Smooth muscle cell (in vitro differentiated cells): ENCODE measurements at regions not wholly inside any gene's neighbourhood (a gene's known extent, or its start where the extent isn't known, plus 50 kb on each side); places are given as distances from the start of the nearest gene placed in this dataset.

ENCODE experiments used
- DNase-seq: peaks from one replicate; lab custom pipeline; 2025; ENCODE audit not compliant: unreplicated experiment; lab: John Stamatoyannopoulos, UW
- H2AFZ ChIP-seq: fragments of 200-600 bp; sonication (generic); 2 replicates; pipeline ENCODE4 v1.6.0; 2016; ENCODE audit warnings: antibody characterized with exemption, low read depth, mild to moderate bottlenecking
- H3F3A ChIP-seq: fragments of 200-600 bp; sonication (generic); 2 replicates; pipeline ENCODE4 v1.6.0; 2017; ENCODE audit warnings: antibody characterized with exemption, low read depth
- H3K27ac ChIP-seq: fragments of 200-600 bp; sonication (generic); 2 replicates; pipeline ENCODE4 v1.5.1; 2016; ENCODE audit warnings: low read depth, mild to moderate bottlenecking
- H3K27me3 ChIP-seq: fragments of 200-600 bp; sonication (generic); 2 replicates; pipeline ENCODE4 v1.6.1; 2016; ENCODE audit warnings: low read depth, mild to moderate bottlenecking
- H3K36me3 ChIP-seq: fragments of 200-600 bp; sonication (generic); 2 replicates; pipeline ENCODE4 v1.5.1; 2016; ENCODE audit warnings: low read depth
- H3K4me1 ChIP-seq: fragments of 200-600 bp; sonication (generic); 2 replicates; pipeline ENCODE4 v1.5.1; 2016; ENCODE audit warnings: low read depth
- H3K4me2 ChIP-seq: fragments of 200-600 bp; sonication (generic); 2 replicates; pipeline ENCODE4 v1.6.0; 2016; ENCODE audit warnings: mild to moderate bottlenecking
- H3K4me3 ChIP-seq: fragments of 200-600 bp; sonication (generic); 2 replicates; pipeline ENCODE4 v1.5.1; 2016; ENCODE audit warnings: mild to moderate bottlenecking
- H3K79me2 ChIP-seq: fragments of 200-600 bp; sonication (generic); 2 replicates; pipeline ENCODE4 v1.6.0; 2016; ENCODE audit warnings: low read depth, mild to moderate bottlenecking
- H3K9ac ChIP-seq: fragments of 200-600 bp; sonication (generic); 2 replicates; pipeline ENCODE4 v1.6.0; 2016; ENCODE audit warnings: low read depth
- H3K9me3 ChIP-seq: fragments of 200-600 bp; sonication (generic); replicated peaks from 2 replicates; pipeline ENCODE4 v1.5.1; 2016; ENCODE audit warnings: low read depth
- H4K20me1 ChIP-seq: fragments of 200-600 bp; sonication (generic); 2 replicates; pipeline ENCODE4 v1.6.0; 2016; ENCODE audit warnings: low read depth
- WGBS: methylation state at CpG from one replicate; pipeline ENCODE4 v1.1.7; 2016; ENCODE audit warnings: low lambda C conversion rate; 5-methylcytosine and 5-hydroxymethylcytosine counted together
- TF ChIP-seq, protein P1 (sequence below): fragments of 200-600 bp; sonication (generic); IDR thresholded peaks from 2 replicates; pipeline ENCODE4 v1.5.1; 2017; ENCODE audit warnings: borderline replicate concordance, mild to moderate bottlenecking, antibody characterized with exemption; ENCODE audit not compliant: insufficient read depth, poor library complexity, severe bottlenecking

DNA sequence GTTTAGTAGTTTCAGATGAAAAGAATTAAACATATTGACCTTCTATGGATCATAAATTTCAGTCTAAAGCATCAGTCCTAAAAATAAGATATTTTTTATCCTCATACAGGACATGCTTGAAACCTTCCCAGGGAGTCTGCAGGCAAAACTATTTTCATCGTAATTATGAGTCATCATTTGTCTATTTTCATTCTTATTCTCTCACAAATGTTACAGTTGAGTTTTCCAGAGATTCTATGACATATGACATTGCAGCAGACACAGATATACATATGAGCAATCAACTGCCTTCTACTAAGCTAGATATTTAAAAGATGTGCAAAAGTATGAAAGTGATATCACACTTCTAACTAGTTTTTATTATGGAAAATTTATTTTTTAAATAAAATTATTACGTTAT, 398.0 kb downstream of the MAGEB5 start:
- Histone ChIP-seq H3K4me2 (no peak overlapping the region), H3K27ac (no peak overlapping the region), H2AFZ (no peak overlapping the region), H3K9ac (no peak overlapping the region), H3K79me2 (no peaks in the 10 kb centered on the region), H3K36me3 (no peaks in the 10 kb centered on the region), H3K27me3 (no peaks in the 10 kb centered on the region), H4K20me1 (no peaks in the 10 kb centered on the region), H3K9me3 (no peaks in the 10 kb centered on the region), H3F3A (no peaks in the 10 kb centered on the region), H3K4me3 (no peak overlapping the region), H3K4me1 (no peaks in the 10 kb centered on the region)
- DNase-seq, result no peak
- TF ChIP-seq, protein P1, sequence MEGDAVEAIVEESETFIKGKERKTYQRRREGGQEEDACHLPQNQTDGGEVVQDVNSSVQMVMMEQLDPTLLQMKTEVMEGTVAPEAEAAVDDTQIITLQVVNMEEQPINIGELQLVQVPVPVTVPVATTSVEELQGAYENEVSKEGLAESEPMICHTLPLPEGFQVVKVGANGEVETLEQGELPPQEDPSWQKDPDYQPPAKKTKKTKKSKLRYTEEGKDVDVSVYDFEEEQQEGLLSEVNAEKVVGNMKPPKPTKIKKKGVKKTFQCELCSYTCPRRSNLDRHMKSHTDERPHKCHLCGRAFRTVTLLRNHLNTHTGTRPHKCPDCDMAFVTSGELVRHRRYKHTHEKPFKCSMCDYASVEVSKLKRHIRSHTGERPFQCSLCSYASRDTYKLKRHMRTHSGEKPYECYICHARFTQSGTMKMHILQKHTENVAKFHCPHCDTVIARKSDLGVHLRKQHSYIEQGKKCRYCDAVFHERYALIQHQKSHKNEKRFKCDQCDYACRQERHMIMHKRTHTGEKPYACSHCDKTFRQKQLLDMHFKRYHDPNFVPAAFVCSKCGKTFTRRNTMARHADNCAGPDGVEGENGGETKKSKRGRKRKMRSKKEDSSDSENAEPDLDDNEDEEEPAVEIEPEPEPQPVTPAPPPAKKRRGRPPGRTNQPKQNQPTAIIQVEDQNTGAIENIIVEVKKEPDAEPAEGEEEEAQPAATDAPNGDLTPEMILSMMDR, result no peak
- WGBS, result 66% methylated on average over 2 of the region's 2 CpGs

DNA sequence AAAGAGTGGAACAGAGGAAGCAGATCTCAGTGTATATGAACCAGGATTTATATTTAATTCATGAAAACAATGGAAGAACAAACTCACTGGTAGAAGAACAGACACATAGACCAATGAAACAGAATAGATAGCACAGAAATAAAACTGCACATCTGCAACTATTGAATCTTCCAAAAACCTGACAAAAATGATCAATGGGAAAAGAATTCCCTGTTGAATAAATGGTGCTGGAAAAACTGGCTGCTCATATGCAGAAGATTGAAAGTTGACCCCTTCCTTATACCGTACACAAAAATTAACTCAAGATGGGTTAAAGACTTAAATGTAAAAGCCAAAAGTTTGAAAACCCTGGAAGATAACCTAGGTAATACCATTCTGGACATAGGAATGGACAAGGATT, 391.0 kb downstream of the MAGEB5 start:
- Histone ChIP-seq H3K4me3 (no peak overlapping the region), H3K9ac (no peak overlapping the region), H3K4me2 (no peak overlapping the region), H3K36me3 (no peaks in the 10 kb centered on the region), H3K27ac (no peak overlapping the region), H3K9me3 (no peaks in the 10 kb centered on the region), H4K20me1 (no peaks in the 10 kb centered on the region), H3K79me2 (no peaks in the 10 kb centered on the region), H2AFZ (no peak overlapping the region), H3K4me1 (no peaks in the 10 kb centered on the region), H3K27me3 (no peaks in the 10 kb centered on the region), H3F3A (no peaks in the 10 kb centered on the region)
- DNase-seq, result no peak
- TF ChIP-seq, protein P1, result no peak
- 95% methylated on average over 1 of the region's 1 CpG for WGBS

DNA sequence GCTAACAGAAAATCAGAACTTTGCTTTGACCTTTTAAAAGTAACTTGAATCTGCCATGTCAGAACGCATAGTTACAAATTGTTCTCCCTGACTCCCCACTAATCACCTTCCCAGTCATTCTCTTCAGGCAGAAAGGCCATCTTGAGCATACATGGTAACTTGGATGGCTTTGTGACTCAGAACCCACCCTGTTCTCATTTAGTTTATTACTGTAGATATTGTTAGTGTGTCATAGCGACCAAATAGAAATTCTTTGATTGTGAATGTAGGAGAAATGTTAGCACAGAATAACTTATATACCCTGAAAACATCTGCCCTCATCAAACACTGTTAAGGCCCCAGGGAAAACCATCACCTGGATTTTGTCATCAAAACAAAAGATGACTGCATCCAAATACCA, 382.0 kb downstream of the MAGEB5 start:
- no peak for DNase-seq
- 49% methylated on average over 2 of the region's 2 CpGs for WGBS
- TF ChIP-seq, protein P1, result no peak

DNA sequence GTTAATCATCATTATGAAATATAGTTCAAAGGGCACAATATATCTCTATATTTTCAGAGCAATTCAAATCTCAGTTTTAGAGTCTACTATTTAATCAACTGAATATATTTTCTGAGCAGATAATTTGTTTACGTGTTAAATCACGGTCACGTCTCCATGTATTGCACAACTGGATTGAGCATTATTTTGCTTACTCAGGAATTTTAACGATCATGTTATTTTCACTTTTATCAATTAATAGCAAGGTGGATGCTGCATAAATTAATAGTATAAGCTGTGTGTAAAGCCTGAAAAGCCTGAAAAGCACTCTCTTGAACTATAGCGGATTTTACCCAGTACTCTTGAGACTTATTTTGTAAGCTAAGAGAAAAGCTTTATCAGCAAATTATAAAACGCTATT, 374.9 kb downstream of the MAGEB5 start:
- DNase-seq, result no peak

More for the DNA sequence above, 382.0 kb downstream of the MAGEB5 start:
- H4K20me1 ChIP-seq, result no peaks in the 10 kb centered on the region
- no peaks in the 10 kb centered on the region for H3K36me3 ChIP-seq
- H3K4me2 ChIP-seq, result no peak overlapping the region
- no peaks in the 10 kb centered on the region for H3K4me1 ChIP-seq
- H3K4me3 ChIP-seq, result no peak overlapping the region
- H3K27ac ChIP-seq, result no peak overlapping the region
- no peaks in the 10 kb centered on the region for H3K79me2 ChIP-seq
- no peaks in the 10 kb centered on the region for H3F3A ChIP-seq
- peaks cover 5% of the 10 kb centered on the region for H3K9me3 ChIP-seq
- no peak overlapping the region for H3K9ac ChIP-seq
- no peaks in the 10 kb centered on the region for H3K27me3 ChIP-seq
- H2AFZ ChIP-seq, result no peak overlapping the region

More for the DNA sequence above, 374.9 kb downstream of the MAGEB5 start:
- Histone ChIP-seq H3K4me3 (no peak overlapping the region), H3K36me3 (no peaks in the 10 kb centered on the region), H3F3A (no peaks in the 10 kb centered on the region), H2AFZ (no peak overlapping the region), H3K27me3 (no peaks in the 10 kb centered on the region), H3K9ac (no peak overlapping the region), H3K27ac (no peak overlapping the region), H3K79me2 (no peaks in the 10 kb centered on the region), H3K4me1 (no peaks in the 10 kb centered on the region), H3K9me3 (peaks cover 5% of the 10 kb centered on the region), H4K20me1 (no peaks in the 10 kb centered on the region), H3K4me2 (no peak overlapping the region)
- TF ChIP-seq, protein P1, result no peak
- WGBS, result 79% methylated on average over 6 of the region's 6 CpGs
